ENCODE measurements at regions not wholly inside any gene's neighbourhood (a gene's known extent, or its start where the extent isn't known, plus 50 kb on each side); places are given as distances from the start of the nearest gene placed in this dataset.

DNA sequence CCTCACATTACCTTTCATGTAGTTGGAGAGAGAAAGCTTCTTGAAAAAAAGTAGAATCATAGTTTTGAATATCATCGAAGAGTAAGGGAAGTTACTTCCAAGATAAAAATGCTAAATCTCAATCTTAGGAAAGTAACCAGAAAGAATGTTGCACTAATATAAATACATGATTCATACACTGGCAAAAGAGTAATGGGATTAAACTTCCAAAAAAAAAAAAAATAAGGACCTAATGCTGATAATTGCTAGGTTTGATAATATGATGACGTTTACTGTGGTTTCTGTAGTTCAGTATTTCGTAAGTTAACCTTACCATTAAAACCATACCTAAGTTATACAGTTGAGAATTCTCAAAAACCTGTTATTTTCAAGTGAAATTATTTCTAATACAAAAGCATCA is 573.8 kb upstream of the CDH9 start:
- Histone ChIP-seq H3K4me2 (ENCODE audit: low read length) (no peak overlapping the region), H4K20me1 (ENCODE audit: insufficient read depth, low read length) (no peaks in the 10 kb centered on the region), H3K9me2 (ENCODE audit: insufficient read depth, low read length) (no peaks in the 10 kb centered on the region), H3K36me3 (ENCODE audit: insufficient read depth, low read length) (no peaks in the 10 kb centered on the region), H3K79me2 (ENCODE audit: insufficient read depth, low read depth, low read length) (no peaks in the 10 kb centered on the region), H3K27ac (ENCODE audit: low read depth, low read length, poor library complexity, severe bottlenecking) (no peak overlapping the region), H3K4me1 (ENCODE audit: insufficient read depth, low read length, poor library complexity, severe bottlenecking) (no peaks in the 10 kb centered on the region), H3K9me3 (ENCODE audit: low read length) (no peaks in the 10 kb centered on the region), H3K4me3 (ENCODE audit: low read depth, low read length, poor library complexity, severe bottlenecking) (no peak overlapping the region), H2AFZ (ENCODE audit: low read length) (no peak overlapping the region)
- CTCF ChIA-PET (ENCODE audit: unreplicated experiment), result no interaction called here
- TF ChIP-seq, protein P1, sequence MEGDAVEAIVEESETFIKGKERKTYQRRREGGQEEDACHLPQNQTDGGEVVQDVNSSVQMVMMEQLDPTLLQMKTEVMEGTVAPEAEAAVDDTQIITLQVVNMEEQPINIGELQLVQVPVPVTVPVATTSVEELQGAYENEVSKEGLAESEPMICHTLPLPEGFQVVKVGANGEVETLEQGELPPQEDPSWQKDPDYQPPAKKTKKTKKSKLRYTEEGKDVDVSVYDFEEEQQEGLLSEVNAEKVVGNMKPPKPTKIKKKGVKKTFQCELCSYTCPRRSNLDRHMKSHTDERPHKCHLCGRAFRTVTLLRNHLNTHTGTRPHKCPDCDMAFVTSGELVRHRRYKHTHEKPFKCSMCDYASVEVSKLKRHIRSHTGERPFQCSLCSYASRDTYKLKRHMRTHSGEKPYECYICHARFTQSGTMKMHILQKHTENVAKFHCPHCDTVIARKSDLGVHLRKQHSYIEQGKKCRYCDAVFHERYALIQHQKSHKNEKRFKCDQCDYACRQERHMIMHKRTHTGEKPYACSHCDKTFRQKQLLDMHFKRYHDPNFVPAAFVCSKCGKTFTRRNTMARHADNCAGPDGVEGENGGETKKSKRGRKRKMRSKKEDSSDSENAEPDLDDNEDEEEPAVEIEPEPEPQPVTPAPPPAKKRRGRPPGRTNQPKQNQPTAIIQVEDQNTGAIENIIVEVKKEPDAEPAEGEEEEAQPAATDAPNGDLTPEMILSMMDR (conservative IDR thresholded peaks at IDR 0.05; ENCODE audit: low read length), result no peak
- no peak for TF ChIP-seq EZH2phosphoT487 (IDR thresholded peaks at IDR 0.05; ENCODE audit: borderline replicate concordance, low read depth, low read length)
- POLR2A ChIA-PET, result no interaction called here
- no TSS peak for BruUV-seq (replicated peaks)
- intact Hi-C loops (cut with micrococcal nuclease; ENCODE audit: unreplicated experiment), result no loop called here
- DNase-seq (ENCODE audit: low spot score), result no peak

DNA sequence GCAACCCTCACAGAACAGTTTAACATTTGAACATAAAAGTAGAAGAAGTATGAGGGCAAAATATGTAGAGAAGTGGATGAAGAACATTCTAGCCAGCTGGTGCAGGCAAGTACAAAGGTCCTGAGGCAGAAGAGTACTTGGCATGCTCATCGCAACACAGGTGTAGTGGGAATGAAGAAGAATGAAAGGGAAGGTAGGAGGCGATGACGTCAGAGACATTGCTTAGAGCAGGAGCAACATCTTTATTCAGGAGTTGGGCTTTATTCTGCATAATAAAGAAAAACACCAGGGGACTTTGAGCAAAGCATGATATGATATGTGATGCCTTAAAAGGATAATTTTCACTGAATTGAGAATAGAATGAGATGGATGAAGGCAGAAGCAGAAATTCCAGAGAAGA is 570.6 kb upstream of the CDH9 start:
- Histone ChIP-seq H3K9me3 (ENCODE audit: low read length) (no peaks in the 10 kb centered on the region), H4K20me1 (ENCODE audit: insufficient read depth, low read length) (no peaks in the 10 kb centered on the region), H3K4me3 (ENCODE audit: low read depth, low read length, poor library complexity, severe bottlenecking) (no peak overlapping the region), H3K4me1 (ENCODE audit: insufficient read depth, low read length, poor library complexity, severe bottlenecking) (no peaks in the 10 kb centered on the region), H3K9me2 (ENCODE audit: insufficient read depth, low read length) (no peaks in the 10 kb centered on the region), H3K36me3 (ENCODE audit: insufficient read depth, low read length) (no peaks in the 10 kb centered on the region), H3K4me2 (ENCODE audit: low read length) (no peak overlapping the region), H3K79me2 (ENCODE audit: insufficient read depth, low read depth, low read length) (no peaks in the 10 kb centered on the region), H2AFZ (ENCODE audit: low read length) (no peak overlapping the region), H3K27ac (ENCODE audit: low read depth, low read length, poor library complexity, severe bottlenecking) (no peak overlapping the region)
- POLR2A ChIA-PET, result no interaction called here
- intact Hi-C loops (cut with micrococcal nuclease; ENCODE audit: unreplicated experiment), result no loop called here
- no peak for TF ChIP-seq EZH2phosphoT487 (IDR thresholded peaks at IDR 0.05; ENCODE audit: borderline replicate concordance, low read depth, low read length)
- TF ChIP-seq, protein P1 (conservative IDR thresholded peaks at IDR 0.05; ENCODE audit: low read length), result no peak
- no TSS peak for BruUV-seq (replicated peaks)
- DNase-seq (ENCODE audit: low spot score), result no peak
- CTCF ChIA-PET (ENCODE audit: unreplicated experiment), result no interaction called here

DNA sequence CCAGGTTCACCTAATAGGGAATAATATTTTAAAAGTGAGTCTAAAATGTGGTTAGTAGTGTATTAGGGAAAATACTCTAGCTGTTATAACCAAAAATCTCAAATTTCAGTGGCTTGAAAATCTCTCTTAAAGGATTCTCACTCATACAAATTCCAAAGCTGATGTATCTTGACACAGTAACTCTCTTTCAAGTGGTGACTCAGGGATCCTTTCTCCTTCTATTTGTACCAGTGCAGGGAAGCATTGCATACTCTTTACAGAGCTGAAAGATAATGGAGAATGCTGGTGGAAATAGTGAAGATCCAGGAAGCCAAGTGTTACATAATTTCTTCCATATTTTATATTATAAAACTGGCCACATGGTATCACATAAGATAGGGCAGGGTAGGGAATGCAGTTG is 560.2 kb upstream of the CDH9 start:
- TF ChIP-seq, protein P1 (conservative IDR thresholded peaks at IDR 0.05; ENCODE audit: low read length), result no peak
- TF ChIP-seq EZH2phosphoT487 (IDR thresholded peaks at IDR 0.05; ENCODE audit: borderline replicate concordance, low read depth, low read length), result no peak
- no peaks in the 10 kb centered on the region for H3K36me3 ChIP-seq (ENCODE audit: insufficient read depth, low read length)
- no peak for DNase-seq (ENCODE audit: low spot score)
- BruUV-seq (replicated peaks), result no TSS peak
- H3K27ac ChIP-seq (ENCODE audit: low read depth, low read length, poor library complexity, severe bottlenecking), result no peak overlapping the region
- H3K4me1 ChIP-seq (ENCODE audit: insufficient read depth, low read length, poor library complexity, severe bottlenecking), result no peaks in the 10 kb centered on the region
- H4K20me1 ChIP-seq (ENCODE audit: insufficient read depth, low read length), result no peaks in the 10 kb centered on the region
- ChIA-PET CTCF (ENCODE audit: unreplicated experiment) (no interaction called here), POLR2A (no interaction called here)
- no peak overlapping the region for H2AFZ ChIP-seq (ENCODE audit: low read length)
- no peak overlapping the region for H3K4me2 ChIP-seq (ENCODE audit: low read length)
- H3K9me2 ChIP-seq (ENCODE audit: insufficient read depth, low read length), result no peaks in the 10 kb centered on the region
- no peaks in the 10 kb centered on the region for H3K79me2 ChIP-seq (ENCODE audit: insufficient read depth, low read depth, low read length)
- H3K9me3 ChIP-seq (ENCODE audit: low read length), result no peaks in the 10 kb centered on the region
- intact Hi-C loops (cut with micrococcal nuclease; ENCODE audit: unreplicated experiment), result no loop called here
- no peak overlapping the region for H3K4me3 ChIP-seq (ENCODE audit: low read depth, low read length, poor library complexity, severe bottlenecking)

Measured in OCI-LY7 (cell line).